ENCODE measurements at regions not wholly inside any gene's neighbourhood (a gene's known extent, or its start where the extent isn't known, plus 50 kb on each side); places are given as distances from the start of the nearest gene placed in this dataset.

- Histone ChIP-seq H3K4me3 (no peak overlapping the region), H3K27ac (no peak overlapping the region)
- TF ChIP-seq CTCF (IDR thresholded peaks at IDR 0.05) = no peak
- DNase-seq (ENCODE audit: low spot score) = no peak
Observed at GRCh38 chr9:7534211-7534935, 265.2 kb downstream of the DMAC1 start.

GRCh38 chr9:7533376-7534090 is 266.0 kb downstream of the DMAC1 start:
- no peak overlapping the region for H3K4me3 ChIP-seq
- no peak overlapping the region for H3K27ac ChIP-seq
- TF ChIP-seq CTCF (IDR thresholded peaks at IDR 0.05) = no peak
- DNase-seq (ENCODE audit: low spot score) = no peak

GRCh38 chr9:7523426-7524043 is 276.0 kb downstream of the DMAC1 start:
- DNase-seq (ENCODE audit: low spot score) = no peak
- no peak for TF ChIP-seq CTCF (IDR thresholded peaks at IDR 0.05)
- no peak overlapping the region for H3K4me3 ChIP-seq
- H3K27ac ChIP-seq = no peak overlapping the region

GRCh38 chr9:7520396-7520795 is 279.2 kb downstream of the DMAC1 start:
- Histone ChIP-seq H3K27ac (no peak overlapping the region), H3K4me3 (no peak overlapping the region)
- no peak for TF ChIP-seq CTCF (IDR thresholded peaks at IDR 0.05)
- DNase-seq (ENCODE audit: low spot score) = no peak

GRCh38 chr9:7516376-7516775 is 283.2 kb downstream of the DMAC1 start:
- Histone ChIP-seq H3K4me3 (no peak overlapping the region), H3K27ac (no peak overlapping the region)
- DNase-seq (ENCODE audit: low spot score) = no peak
- TF ChIP-seq CTCF (IDR thresholded peaks at IDR 0.05) = no peak

- no peak for TF ChIP-seq CTCF (IDR thresholded peaks at IDR 0.05)
- H3K27ac ChIP-seq = no peak overlapping the region
- no peak overlapping the region for H3K4me3 ChIP-seq
- no peak for DNase-seq (ENCODE audit: low spot score)
Observed at GRCh38 chr9:7510199-7510598, 289.4 kb downstream of the DMAC1 start.

Data from coronary artery (tissue), 2 donors.